Upper lobe of left lung (tissue), 6 donors: ENCODE measurements at regions not wholly inside any gene's neighbourhood (a gene's known extent, or its start where the extent isn't known, plus 50 kb on each side); places are given as distances from the start of the nearest gene placed in this dataset.

Source experiments
- ATAC-seq, 2 donors: fragments of 200-7000 bp; cut with Tn5 transposase; one replicate each; pipeline ENCODE4 v1.9.1; 2022; ENCODE audit warnings: mild to moderate bottlenecking in 2 of 2, moderate library complexity in 2 of 2; ENCODE audit not compliant: low FRiP score in 2 of 2
- DNase-seq, 2 donors: peaks; one replicate each; pipeline ENCODE4 v3.0.0-alpha.2; 2019 to 2020
- H3K27ac ChIP-seq, 4 donors: fragments of 200-600 bp; sonication (generic); one replicate each; pipeline ENCODE4 v1.5.1; 2016 to 2019
- H3K27me3 ChIP-seq, 4 donors: fragments of 200-600 bp; sonication (generic); one replicate each; pipeline ENCODE4 v1.5.1; 2017 to 2019
- H3K36me3 ChIP-seq, 4 donors: fragments of 200-600 bp; sonication (generic); one replicate each; pipeline ENCODE4 v1.5.1; 2016 to 2019
- H3K4me1 ChIP-seq, 4 donors: fragments of 200-600 bp; sonication (generic); one replicate each; pipeline ENCODE4 v1.5.1; 2018 to 2019
- H3K4me3 ChIP-seq, 4 donors: fragments of 200-600 bp; sonication (generic); one replicate each; pipeline ENCODE4 v1.5.1; 2017 to 2019; ENCODE audit warnings: mild to moderate bottlenecking in 2 of 4, moderate library complexity in 1 of 4
- H3K9me3 ChIP-seq, 4 donors: fragments of 200-600 bp; sonication (generic); one replicate each; pipeline ENCODE4 v1.5.1; 2018 to 2019
- CTCF ChIP-seq, 6 experiments: fragments of 450-650 bp in 4 of 6; fragments of 200-600 bp in 2 of 6; sonication (generic) in 2 of 6; IDR thresholded peaks; one replicate each; pipeline ENCODE4 v1.5.1; 2016 to 2019; ENCODE audit warnings: antibody characterized with exemption in 6 of 6
- EP300 ChIP-seq, 4 donors: sonication (generic); formaldehyde crosslinking; IDR thresholded peaks; one replicate each; pipeline ENCODE4 v1.5.1; 2017; ENCODE audit warnings: antibody characterized with exemption in 4 of 4, control low read depth in 2 of 4
- POLR2A ChIP-seq, 4 donors: fragments of 450-650 bp; IDR thresholded peaks; one replicate each; pipeline ENCODE4 v1.5.1; 2016 to 2017; ENCODE audit warnings: antibody characterized with exemption in 4 of 4, mild to moderate bottlenecking in 2 of 4
- POLR2AphosphoS5 ChIP-seq, 2 donors: sonication (generic); formaldehyde crosslinking; IDR thresholded peaks; one replicate each; pipeline ENCODE4 v1.5.1; 2017; ENCODE audit warnings: antibody characterized with exemption in 2 of 2
- WGBS, 2 donors: methylation state at CpG; one replicate each; pipeline ENCODE4 v1.1.5; 2017 to 2018; 5-methylcytosine and 5-hydroxymethylcytosine counted together
- donor health status: DM: no; HTN: no; CAD: no; lungs with moderate emphysema.
- donor health status: DM: no; HTN: yes; CAD: no; lungs with severe emphysema.

- TF ChIP-seq POLR2AphosphoS5 (IDR thresholded peaks at IDR 0.05) (no peak), POLR2A (IDR thresholded peaks at IDR 0.05) (no peak), EP300 (IDR thresholded peaks at IDR 0.05) (no peak), CTCF (IDR thresholded peaks at IDR 0.05) (no peak)
- 40 to 53% methylated on average over 5 to 6 of the region's 6 CpGs for WGBS, 2 donors
- ATAC-seq (no peak), DNase-seq (no peak)
- Histone ChIP-seq H3K36me3 (no peaks in the 10 kb centered on the region), H3K27ac (no peak overlapping the region), H3K4me3 (no peak overlapping the region), H3K27me3 (no peaks in the 10 kb centered on the region), H3K9me3 (no peaks in the 10 kb centered on the region), H3K4me1 (no peaks in the 10 kb centered on the region)
Measured at GRCh38 chr20:48544402-48545339, 283.1 kb downstream of the PREX1 start.

- Histone ChIP-seq H3K4me1 (no peaks in the 10 kb centered on the region), H3K9me3 (no peaks in the 10 kb centered on the region), H3K4me3 (no peak overlapping the region), H3K36me3 (no peaks in the 10 kb centered on the region), H3K27ac (no peak overlapping the region), H3K27me3 (no peaks in the 10 kb centered on the region)
- TF ChIP-seq POLR2AphosphoS5 (IDR thresholded peaks at IDR 0.05) (no peak), CTCF (IDR thresholded peaks at IDR 0.05) (no peak), EP300 (IDR thresholded peaks at IDR 0.05) (no peak), POLR2A (IDR thresholded peaks at IDR 0.05) (no peak)
- WGBS, 2 donors = 48 to 51% methylated on average over 10 of the region's 10 CpGs
- ATAC-seq = no peak
- no peak for DNase-seq
Measured at GRCh38 chr20:48541581-48542071, 286.2 kb downstream of the PREX1 start.

- Histone ChIP-seq H3K4me1 (no peaks in the 10 kb centered on the region), H3K27me3 (no peaks in the 10 kb centered on the region), H3K27ac (no peak overlapping the region), H3K36me3 (no peaks in the 10 kb centered on the region), H3K4me3 (no peak overlapping the region), H3K9me3 (no peaks in the 10 kb centered on the region)
- no peak for TF ChIP-seq POLR2A (IDR thresholded peaks at IDR 0.05)
- TF ChIP-seq CTCF (IDR thresholded peaks at IDR 0.05) = no peak
- ATAC-seq (no peak), DNase-seq (no peak)
- 38 to 56% methylated on average over 3 of the region's 3 CpGs for WGBS, 2 donors
Measured at GRCh38 chr20:48538856-48539255, 288.9 kb downstream of the PREX1 start.

- no peaks in the 10 kb centered on the region for H3K27me3 ChIP-seq
- H3K4me1 ChIP-seq = no peaks in the 10 kb centered on the region
- TF ChIP-seq EP300 (IDR thresholded peaks at IDR 0.05) (no peak), POLR2AphosphoS5 (IDR thresholded peaks at IDR 0.05) (no peak), POLR2A (IDR thresholded peaks at IDR 0.05) (no peak), CTCF (IDR thresholded peaks at IDR 0.05) (no peak)
- no peak for DNase-seq
- no peaks in the 10 kb centered on the region for H3K36me3 ChIP-seq
- 49 to 57% methylated on average over 10 of the region's 10 CpGs for WGBS, 2 donors
- no peaks in the 10 kb centered on the region for H3K9me3 ChIP-seq
- no peak overlapping the region for H3K27ac ChIP-seq
- no peak for ATAC-seq
- no peak overlapping the region for H3K4me3 ChIP-seq
Measured at GRCh38 chr20:48538058-48538825, 289.6 kb downstream of the PREX1 start.
